ENCODE measurements at regions not wholly inside any gene's neighbourhood (a gene's known extent, or its start where the extent isn't known, plus 50 kb on each side); places are given as distances from the start of the nearest gene placed in this dataset.

GRCh38 chr22:25482868-25483639 is 81.4 kb upstream of the GRK3 start:
- Mint-ChIP-seq H3K27ac (no peak overlapping the region), H3K36me3 (peaks cover 51% of the 10 kb centered on the region), H3K9me3 (peaks cover 4% of the 10 kb centered on the region), H3K4me3 (no peak overlapping the region), H3K4me1 (ENCODE audit: unreplicated experiment) (peaks cover 2% of the 10 kb centered on the region), H3K27me3 (no peaks in the 10 kb centered on the region)
- no peak for DNase-seq (ENCODE audit: extremely low spot score, unreplicated experiment)
- TF ChIP-seq CTCF (conservative IDR thresholded peaks at IDR 0.05) = no peak

- Mint-ChIP-seq H3K27ac (no peak overlapping the region), H3K4me3 (no peak overlapping the region), H3K9me3 (peaks cover 4% of the 10 kb centered on the region), H3K4me1 (ENCODE audit: unreplicated experiment) (peaks cover 9% of the 10 kb centered on the region), H3K27me3 (no peaks in the 10 kb centered on the region), H3K36me3 (peaks cover 51% of the 10 kb centered on the region)
- no peak for DNase-seq (ENCODE audit: extremely low spot score, unreplicated experiment)
- no peak for TF ChIP-seq CTCF (conservative IDR thresholded peaks at IDR 0.05)
These were observed 80.5 kb upstream of the GRK3 start for GRCh38 chr22:25483931-25484330.

- H3K4me3 Mint-ChIP-seq = no peak overlapping the region
- peaks cover 4% of the 10 kb centered on the region for H3K9me3 Mint-ChIP-seq
- H3K36me3 Mint-ChIP-seq = peaks cover 52% of the 10 kb centered on the region
- H3K4me1 Mint-ChIP-seq (ENCODE audit: unreplicated experiment) = peaks cover 9% of the 10 kb centered on the region
- H3K27ac Mint-ChIP-seq = no peak overlapping the region
- no peaks in the 10 kb centered on the region for H3K27me3 Mint-ChIP-seq
- TF ChIP-seq CTCF (conservative IDR thresholded peaks at IDR 0.05) = no peak
- DNase-seq (ENCODE audit: extremely low spot score, unreplicated experiment) = no peak
These were observed 79.8 kb upstream of the GRK3 start for GRCh38 chr22:25484521-25485315.

- TF ChIP-seq CTCF (conservative IDR thresholded peaks at IDR 0.05) = no peak
- no peaks in the 10 kb centered on the region for H3K27me3 Mint-ChIP-seq
- no peak for DNase-seq (ENCODE audit: extremely low spot score, unreplicated experiment)
- no peaks in the 10 kb centered on the region for H3K9me3 Mint-ChIP-seq
- H3K27ac Mint-ChIP-seq = no peak overlapping the region
- peaks cover 13% of the 10 kb centered on the region for H3K4me1 Mint-ChIP-seq (ENCODE audit: unreplicated experiment)
- H3K36me3 Mint-ChIP-seq = peaks cover 61% of the 10 kb centered on the region
- no peak overlapping the region for H3K4me3 Mint-ChIP-seq
These were observed 78.6 kb upstream of the GRK3 start for GRCh38 chr22:25485626-25486545.

GRCh38 chr22:25487508-25487907 is 77.0 kb upstream of the GRK3 start:
- no peak for DNase-seq (ENCODE audit: extremely low spot score, unreplicated experiment)
- Mint-ChIP-seq H3K4me3 (no peak overlapping the region), H3K27me3 (no peaks in the 10 kb centered on the region), H3K4me1 (ENCODE audit: unreplicated experiment) (peaks cover 17% of the 10 kb centered on the region), H3K36me3 (peaks cover 56% of the 10 kb centered on the region), H3K27ac (no peak overlapping the region), H3K9me3 (no peaks in the 10 kb centered on the region)
- TF ChIP-seq CTCF (conservative IDR thresholded peaks at IDR 0.05) = no peak
